ENCODE measurements at regions not wholly inside any gene's neighbourhood (a gene's known extent, or its start where the extent isn't known, plus 50 kb on each side); places are given as distances from the start of the nearest gene placed in this dataset.

DNA sequence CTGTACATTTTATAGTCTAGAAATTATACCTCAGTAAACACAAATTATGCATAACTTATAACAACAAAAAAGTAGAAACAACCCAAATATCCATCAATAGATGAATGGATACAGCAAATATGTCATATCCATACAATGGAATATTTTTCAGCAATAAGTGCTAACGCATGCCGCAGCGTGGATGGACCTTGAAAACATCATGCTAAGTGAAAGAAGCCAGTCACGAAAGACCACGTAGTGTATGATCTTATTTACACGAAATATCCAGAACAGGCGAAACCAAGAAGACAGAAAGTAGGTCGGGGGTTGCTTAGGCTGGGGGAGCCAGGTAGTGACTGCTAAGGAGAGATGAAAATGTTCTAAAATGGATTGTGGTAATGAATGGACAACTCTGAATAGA, 167.1 kb upstream of the MYCN start:
- Histone ChIP-seq H3K27me3 (ENCODE audit: insufficient read depth, low read depth, low read length) (no peaks in the 10 kb centered on the region), H2AFZ (ENCODE audit: low read depth, low read length) (no peak overlapping the region), H3K36me3 (ENCODE audit: insufficient read depth, low read length) (no peaks in the 10 kb centered on the region), H3K4me3 (ENCODE audit: low read length) (no peak overlapping the region), H4K20me1 (ENCODE audit: insufficient read depth) (no peaks in the 10 kb centered on the region), H3F3A (ENCODE audit: insufficient read depth, low read length, poor library complexity, severe bottlenecking) (no peaks in the 10 kb centered on the region), H3K79me2 (replicated peaks; ENCODE audit: insufficient read depth, low read length) (no peaks in the 10 kb centered on the region), H3K9me3 (ENCODE audit: low read length) (no peaks in the 10 kb centered on the region), H3K4me2 (ENCODE audit: low read length) (no peak overlapping the region), H3K27ac (ENCODE audit: low read length) (no peak overlapping the region), H3K9ac (ENCODE audit: low read length) (no peak overlapping the region), H3K9me2 (ENCODE audit: insufficient read depth, low read length) (no peaks in the 10 kb centered on the region)
- TF ChIP-seq POLR2AphosphoS5 (IDR thresholded peaks at IDR 0.05) (no peak), REST (IDR thresholded peaks at IDR 0.05; ENCODE audit: borderline replicate concordance) (no peak), CTCF (IDR thresholded peaks at IDR 0.05; ENCODE audit: poor library complexity, severe bottlenecking) (no peak), TAF1 (IDR thresholded peaks at IDR 0.05; ENCODE audit: low read depth) (no peak), EP300 (conservative IDR thresholded peaks at IDR 0.05; ENCODE audit: poor library complexity, severe bottlenecking) (no peak), EZH2 (IDR thresholded peaks at IDR 0.05; ENCODE audit: borderline replicate concordance, insufficient read depth, low read length, poor library complexity, severe bottlenecking) (no peak), SMC3 (conservative IDR thresholded peaks at IDR 0.05; ENCODE audit: poor library complexity) (no peak), MXI1 (conservative IDR thresholded peaks at IDR 0.05; ENCODE audit: poor library complexity, severe bottlenecking) (no peak)

GRCh38 chr2:15773846-15774245, 166.5 kb upstream of the MYCN start:
- Histone ChIP-seq H3K9me2 (ENCODE audit: insufficient read depth, low read length) (no peaks in the 10 kb centered on the region), H3K79me2 (replicated peaks; ENCODE audit: insufficient read depth, low read length) (no peaks in the 10 kb centered on the region), H3K36me3 (ENCODE audit: insufficient read depth, low read length) (no peaks in the 10 kb centered on the region), H3K9ac (ENCODE audit: low read length) (no peak overlapping the region), H4K20me1 (ENCODE audit: insufficient read depth) (no peaks in the 10 kb centered on the region), H3F3A (ENCODE audit: insufficient read depth, low read length, poor library complexity, severe bottlenecking) (no peaks in the 10 kb centered on the region), H3K4me2 (ENCODE audit: low read length) (no peak overlapping the region), H3K27me3 (ENCODE audit: insufficient read depth, low read depth, low read length) (no peaks in the 10 kb centered on the region), H2AFZ (ENCODE audit: low read depth, low read length) (no peak overlapping the region), H3K9me3 (ENCODE audit: low read length) (no peaks in the 10 kb centered on the region), H3K4me3 (ENCODE audit: low read length) (no peak overlapping the region), H3K27ac (ENCODE audit: low read length) (no peak overlapping the region)
- no peak for TF ChIP-seq RAD21 (conservative IDR thresholded peaks at IDR 0.05)
- no peak for TF ChIP-seq EP300 (conservative IDR thresholded peaks at IDR 0.05; ENCODE audit: poor library complexity, severe bottlenecking)
- TF ChIP-seq MXI1 (conservative IDR thresholded peaks at IDR 0.05; ENCODE audit: poor library complexity, severe bottlenecking), result no peak
- no peak for TF ChIP-seq TAF1 (IDR thresholded peaks at IDR 0.05; ENCODE audit: low read depth)
- TF ChIP-seq SMC3 (conservative IDR thresholded peaks at IDR 0.05; ENCODE audit: poor library complexity), result no peak
- no peak for TF ChIP-seq REST (IDR thresholded peaks at IDR 0.05; ENCODE audit: borderline replicate concordance)
- TF ChIP-seq CTCF (IDR thresholded peaks at IDR 0.05; ENCODE audit: poor library complexity, severe bottlenecking), result no peak
- no peak for TF ChIP-seq POLR2AphosphoS5 (IDR thresholded peaks at IDR 0.05)
- TF ChIP-seq EZH2 (IDR thresholded peaks at IDR 0.05; ENCODE audit: borderline replicate concordance, insufficient read depth, low read length, poor library complexity, severe bottlenecking), result no peak
